GM21381 (cell line): ENCODE measurements at regions not wholly inside any gene's neighbourhood (a gene's known extent, or its start where the extent isn't known, plus 50 kb on each side); places are given as distances from the start of the nearest gene placed in this dataset.
"Not testable (repeated sequence)": the region's sequence is repeated elsewhere in the genome, so short reads cannot be mapped to it uniquely, and the experiment has no call there.

ENCODE experiments used
- ATAC-seq: cut with Tn5 transposase; IDR thresholded peaks from one replicate; pipeline ENCODE4 v1.9.1; 2021; ENCODE audit warnings: mild to moderate bottlenecking, moderate library complexity; ENCODE audit not compliant: unreplicated experiment

DNA sequence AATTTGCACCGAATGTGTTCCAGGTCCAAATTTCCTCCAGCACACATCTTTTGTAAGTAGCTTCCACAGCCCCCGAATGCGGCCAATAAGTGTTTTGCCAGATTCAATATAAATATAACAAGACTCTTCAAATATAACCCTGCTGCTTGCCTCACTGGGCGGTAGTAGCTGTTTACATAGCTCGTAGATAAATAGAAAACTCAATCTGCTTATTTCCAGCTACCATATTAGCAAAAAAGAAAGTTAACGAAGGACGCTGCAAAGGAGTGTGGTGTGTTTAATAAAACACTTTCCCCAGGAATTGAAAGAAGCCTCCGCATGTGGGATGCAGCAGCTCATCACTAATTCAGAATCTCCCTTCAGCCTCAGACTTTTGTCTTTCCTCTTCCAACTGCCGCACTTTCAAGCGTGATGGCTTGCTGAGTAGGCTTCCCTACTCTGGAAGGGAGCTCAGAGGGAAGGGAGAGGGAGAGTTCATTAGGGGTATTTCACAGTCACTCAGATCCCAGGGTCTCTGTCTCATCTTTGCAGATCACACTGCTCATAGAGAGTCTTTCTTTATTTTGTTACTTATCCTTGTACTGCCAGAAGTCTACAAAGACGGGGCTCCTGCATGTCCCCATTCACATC lies 367.0 kb downstream of the RND3 start:
- no peak for ATAC-seq

GRCh38 chr2:150119819-150120218 lies 367.6 kb downstream of the RND3 start:
- ATAC-seq = no peak

GRCh38 chr2:150114089-150114488 lies 373.4 kb downstream of the RND3 start:
- not testable (repeated sequence) for ATAC-seq

DNA sequence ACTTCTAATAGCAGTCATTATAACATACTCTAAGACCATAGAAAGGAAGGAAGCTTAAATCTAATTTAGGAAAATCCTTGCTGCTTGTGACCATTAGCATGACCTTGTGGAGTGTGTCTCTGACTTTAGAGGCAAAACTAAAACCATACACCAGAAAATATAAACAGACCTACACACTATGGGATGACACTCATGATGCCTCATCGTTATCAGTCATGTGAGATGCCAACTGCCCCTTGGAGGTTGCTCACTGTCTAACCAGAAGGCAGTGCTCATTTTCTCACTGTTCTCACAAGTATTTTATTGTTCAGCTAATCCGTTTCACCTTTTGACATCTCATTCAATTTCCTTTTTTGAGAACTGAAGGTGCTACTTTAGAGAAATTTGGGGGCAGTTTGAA lies 376.9 kb downstream of the RND3 start:
- ATAC-seq = no peak

DNA sequence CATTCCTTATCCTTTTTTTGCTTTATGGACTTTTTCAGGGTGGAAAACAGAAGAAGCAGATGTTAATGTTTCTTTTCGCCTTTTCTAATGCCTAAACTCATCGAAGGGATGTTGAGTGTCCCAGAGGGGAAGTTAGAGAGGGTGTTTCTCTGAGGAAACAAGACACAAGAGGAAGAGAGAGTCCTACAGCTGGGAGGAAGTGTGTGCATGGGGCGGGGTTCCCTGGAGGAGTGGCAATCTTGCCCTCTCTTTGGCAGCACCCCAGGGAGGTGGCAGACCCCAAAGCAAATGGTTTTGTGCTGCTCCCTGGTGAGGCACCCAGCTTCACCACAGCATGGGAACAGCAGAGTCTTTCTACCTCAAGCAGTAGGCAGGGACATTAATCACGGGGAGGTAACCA lies 377.6 kb downstream of the RND3 start:
- no peak for ATAC-seq

GRCh38 chr2:150109028-150109427 lies 378.4 kb downstream of the RND3 start:
- ATAC-seq = no peak

DNA sequence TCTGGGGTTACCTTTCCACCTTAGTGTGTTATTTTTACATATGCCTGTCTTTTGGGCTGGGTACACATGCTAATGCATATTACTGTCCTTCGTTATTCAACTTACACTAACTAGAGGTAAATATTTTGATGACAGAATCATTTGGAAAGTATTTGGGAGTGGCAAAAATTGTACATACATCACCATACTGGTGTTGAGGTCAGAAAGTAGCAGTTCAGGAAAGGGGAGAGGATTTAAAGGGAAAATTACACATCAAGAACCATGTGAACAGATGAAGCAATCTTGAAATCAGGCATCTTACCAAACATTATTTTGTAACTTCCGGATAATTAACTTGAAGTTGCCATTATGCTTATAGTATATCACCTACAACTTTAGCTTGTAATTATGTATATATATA lies 379.7 kb downstream of the RND3 start:
- no peak for ATAC-seq

DNA sequence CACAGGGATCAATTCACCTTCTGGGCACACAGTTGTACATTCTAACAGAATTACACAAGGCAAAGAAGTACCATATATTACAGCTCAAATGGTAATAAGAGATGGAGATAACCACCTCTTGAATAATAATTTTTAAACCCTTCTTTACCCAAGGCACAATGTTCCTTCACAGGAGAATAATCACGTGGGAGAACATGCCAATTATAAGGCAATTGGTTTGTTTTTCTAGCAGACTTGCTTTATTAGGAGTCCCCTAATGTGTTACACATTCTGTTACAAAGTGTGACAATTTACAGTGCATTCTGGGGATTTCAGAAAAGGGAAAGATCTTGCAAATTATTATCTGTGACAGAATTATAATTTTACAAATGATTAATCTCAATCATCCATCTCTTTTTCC lies 380.3 kb downstream of the RND3 start:
- ATAC-seq = no peak

DNA sequence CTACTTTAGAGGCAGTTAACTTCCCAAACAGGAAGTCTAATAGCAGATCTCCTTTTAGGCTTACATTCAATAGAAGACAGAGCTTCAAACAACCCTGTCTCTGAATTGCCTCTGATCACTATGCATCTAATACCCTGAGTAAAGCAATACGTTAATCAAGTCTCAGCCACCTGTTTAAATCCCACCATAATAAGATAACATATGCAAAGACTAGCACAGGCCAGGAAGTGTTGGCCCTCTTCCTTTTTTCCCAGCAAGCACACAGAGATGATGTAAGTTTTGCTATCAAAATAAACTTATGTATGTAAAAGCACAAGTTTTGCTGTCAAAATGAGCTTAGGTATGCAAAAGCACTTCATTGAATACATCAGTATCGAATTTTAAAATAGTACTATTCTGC lies 385.5 kb downstream of the RND3 start:
- ATAC-seq = no peak

DNA sequence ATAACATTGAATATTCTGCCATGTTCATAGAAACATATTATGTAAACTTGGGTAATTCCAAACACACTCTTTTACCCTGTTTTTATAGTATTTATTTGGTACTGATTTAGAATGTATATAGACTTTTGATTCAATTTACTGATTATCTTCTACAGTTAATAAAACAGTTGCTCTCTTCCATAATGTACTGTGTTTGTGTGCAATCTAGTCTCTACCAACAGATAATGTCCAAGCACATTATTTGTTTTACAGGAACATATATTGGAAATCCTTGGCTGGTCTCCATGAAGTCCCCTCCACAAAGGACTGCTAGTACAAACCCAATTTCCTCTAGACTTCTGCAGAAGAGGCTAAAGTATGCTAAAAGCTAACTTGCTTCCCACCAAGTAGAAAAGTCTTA lies 386.6 kb downstream of the RND3 start:
- no peak for ATAC-seq

DNA sequence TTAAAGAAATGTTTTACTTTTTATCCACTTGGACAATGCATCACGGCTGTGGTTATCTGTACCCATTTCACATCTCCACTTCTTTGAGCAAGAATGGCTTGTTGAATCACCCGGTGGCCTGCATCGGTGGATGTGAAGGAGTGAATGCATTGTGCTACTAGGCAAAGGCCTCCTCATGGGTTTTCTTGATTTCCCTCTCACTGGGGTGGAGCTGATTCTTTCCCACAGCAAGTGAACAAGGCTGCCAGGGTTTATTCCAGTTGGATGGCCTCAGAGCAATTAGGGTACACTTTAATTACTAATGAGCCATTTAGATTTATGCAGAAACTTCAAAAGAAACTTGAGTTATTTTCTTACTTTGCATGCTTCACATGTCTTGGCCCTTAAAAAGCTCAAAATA lies 387.1 kb downstream of the RND3 start:
- ATAC-seq = no peak

GRCh38 chr2:150099805-150100204 lies 387.7 kb downstream of the RND3 start:
- ATAC-seq = no peak

GRCh38 chr2:150097901-150098531 lies 389.5 kb downstream of the RND3 start:
- no peak for ATAC-seq

GRCh38 chr2:150097402-150097801 lies 390.1 kb downstream of the RND3 start:
- ATAC-seq = no peak

GRCh38 chr2:150095361-150096095 lies 391.9 kb downstream of the RND3 start:
- no peak for ATAC-seq

GRCh38 chr2:150091846-150092245 lies 395.6 kb downstream of the RND3 start:
- no peak for ATAC-seq

GRCh38 chr2:150090031-150090430 lies 397.4 kb downstream of the RND3 start:
- ATAC-seq = no peak

DNA sequence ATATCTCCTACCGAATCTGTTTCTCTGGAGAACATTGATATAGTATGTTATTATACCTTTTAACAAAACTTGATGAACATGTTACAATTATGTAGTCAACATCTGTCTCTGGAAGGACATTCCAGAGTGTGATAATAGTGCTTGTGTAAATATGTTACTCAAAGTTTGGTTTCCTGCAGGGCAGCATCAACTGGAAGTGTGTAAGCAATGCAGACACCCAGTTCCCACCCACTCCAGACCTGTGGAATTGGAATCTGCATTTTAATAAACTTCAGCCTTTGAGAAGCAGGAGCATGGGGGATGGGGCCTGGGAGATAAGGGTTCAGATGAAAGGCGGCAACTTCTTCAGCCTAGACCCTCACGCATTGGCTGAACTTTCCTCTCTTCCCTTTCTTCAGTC lies 398.9 kb downstream of the RND3 start:
- no peak for ATAC-seq

DNA sequence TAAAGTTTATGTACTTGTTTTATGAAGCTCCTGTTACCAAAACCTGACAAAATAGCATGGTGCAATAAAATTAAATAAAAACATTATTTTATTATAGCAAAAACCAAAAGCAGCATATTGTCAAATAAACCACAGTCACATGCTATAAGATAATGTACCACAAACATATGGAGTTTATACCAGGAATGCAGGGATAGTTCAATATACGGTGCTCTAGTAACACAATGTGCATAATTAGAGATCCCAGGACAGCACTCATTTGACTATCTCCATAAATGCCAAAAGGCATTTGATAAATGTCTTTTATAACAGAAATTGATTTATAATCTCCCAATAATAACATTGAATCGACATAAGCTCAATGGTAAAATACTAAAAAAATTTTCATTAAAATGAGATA lies 402.0 kb downstream of the RND3 start:
- ATAC-seq = no peak

- no peak for ATAC-seq
These were observed 405.5 kb downstream of the RND3 start for GRCh38 chr2:150081775-150082481.

DNA sequence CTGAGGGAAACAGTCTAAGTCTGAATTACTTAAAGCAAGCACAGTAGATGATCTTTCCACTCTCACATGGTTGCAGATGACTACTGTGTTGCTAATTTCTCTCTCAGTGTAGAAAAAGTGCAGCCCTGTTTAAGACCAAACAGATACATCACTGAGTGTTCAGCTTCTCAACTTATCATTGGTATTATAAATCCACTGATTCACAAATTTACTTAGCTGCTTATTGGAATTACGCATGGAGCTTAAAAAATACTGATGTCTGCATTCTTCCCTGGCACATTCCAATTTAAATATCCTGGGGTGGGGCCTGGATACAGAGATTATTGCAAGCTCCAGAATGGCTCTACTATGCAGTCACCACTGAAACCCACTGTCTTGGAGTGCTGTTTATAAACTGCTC lies 411.2 kb downstream of the RND3 start:
- ATAC-seq = no peak

DNA sequence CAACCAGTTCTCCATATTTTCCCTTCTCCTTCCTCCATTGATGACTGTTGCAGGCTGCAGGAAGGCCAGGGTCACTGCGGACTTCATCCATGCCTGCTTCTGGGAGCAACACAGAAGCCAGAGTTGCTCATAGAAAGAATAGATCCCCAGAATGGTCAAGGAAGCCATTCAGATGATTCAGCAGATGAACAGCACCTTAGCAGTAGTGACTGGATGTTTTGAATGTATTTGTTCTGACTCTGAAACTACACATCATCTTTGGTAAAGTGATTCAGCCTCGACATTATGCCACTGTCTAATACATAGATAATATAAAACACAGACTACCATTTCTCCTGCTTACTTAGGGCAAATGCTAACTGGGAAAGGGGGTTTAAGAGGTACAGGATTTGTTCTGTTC lies 411.6 kb downstream of the RND3 start:
- ATAC-seq = no peak
